GM12875 (cell line): ENCODE measurements at regions not wholly inside any gene's neighbourhood (a gene's known extent, or its start where the extent isn't known, plus 50 kb on each side); places are given as distances from the start of the nearest gene placed in this dataset.

ENCODE experiments used
- H3K4me3 ChIP-seq: one replicate; pipeline ENCODE4 v1.5.1; 2011; ENCODE audit warnings: low read depth, low read length, control low read depth
- TF ChIP-seq, protein P1 (sequence below): IDR thresholded peaks from 2 replicates; pipeline ENCODE4 v1.5.1; 2011; ENCODE audit warnings: low read depth, mild to moderate bottlenecking, control low read depth, inconsistent platforms, low read length, moderate library complexity, borderline replicate concordance; ENCODE audit not compliant: insufficient read depth

DNA sequence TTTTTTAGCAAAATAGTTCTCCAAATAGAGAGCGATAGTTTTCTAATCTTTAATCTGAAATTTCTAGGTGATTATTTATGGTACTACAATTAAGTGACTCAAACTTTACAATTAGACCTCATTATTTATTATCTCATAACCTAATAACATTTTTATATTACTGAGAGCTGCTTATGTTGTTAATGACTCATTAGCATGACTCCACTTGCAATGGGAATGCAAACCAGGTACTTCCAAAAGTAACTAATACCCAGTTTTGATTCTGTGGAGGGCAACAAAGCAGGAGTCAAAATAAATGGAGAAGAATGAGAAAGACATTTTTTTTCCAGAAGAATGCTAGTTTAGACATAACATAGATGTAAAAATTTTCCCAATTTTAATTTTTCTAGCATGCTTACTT lies 466.0 kb downstream of the PLK2 start:
- TF ChIP-seq, protein P1, sequence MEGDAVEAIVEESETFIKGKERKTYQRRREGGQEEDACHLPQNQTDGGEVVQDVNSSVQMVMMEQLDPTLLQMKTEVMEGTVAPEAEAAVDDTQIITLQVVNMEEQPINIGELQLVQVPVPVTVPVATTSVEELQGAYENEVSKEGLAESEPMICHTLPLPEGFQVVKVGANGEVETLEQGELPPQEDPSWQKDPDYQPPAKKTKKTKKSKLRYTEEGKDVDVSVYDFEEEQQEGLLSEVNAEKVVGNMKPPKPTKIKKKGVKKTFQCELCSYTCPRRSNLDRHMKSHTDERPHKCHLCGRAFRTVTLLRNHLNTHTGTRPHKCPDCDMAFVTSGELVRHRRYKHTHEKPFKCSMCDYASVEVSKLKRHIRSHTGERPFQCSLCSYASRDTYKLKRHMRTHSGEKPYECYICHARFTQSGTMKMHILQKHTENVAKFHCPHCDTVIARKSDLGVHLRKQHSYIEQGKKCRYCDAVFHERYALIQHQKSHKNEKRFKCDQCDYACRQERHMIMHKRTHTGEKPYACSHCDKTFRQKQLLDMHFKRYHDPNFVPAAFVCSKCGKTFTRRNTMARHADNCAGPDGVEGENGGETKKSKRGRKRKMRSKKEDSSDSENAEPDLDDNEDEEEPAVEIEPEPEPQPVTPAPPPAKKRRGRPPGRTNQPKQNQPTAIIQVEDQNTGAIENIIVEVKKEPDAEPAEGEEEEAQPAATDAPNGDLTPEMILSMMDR, result no peak
- no peak overlapping the region for H3K4me3 ChIP-seq

DNA sequence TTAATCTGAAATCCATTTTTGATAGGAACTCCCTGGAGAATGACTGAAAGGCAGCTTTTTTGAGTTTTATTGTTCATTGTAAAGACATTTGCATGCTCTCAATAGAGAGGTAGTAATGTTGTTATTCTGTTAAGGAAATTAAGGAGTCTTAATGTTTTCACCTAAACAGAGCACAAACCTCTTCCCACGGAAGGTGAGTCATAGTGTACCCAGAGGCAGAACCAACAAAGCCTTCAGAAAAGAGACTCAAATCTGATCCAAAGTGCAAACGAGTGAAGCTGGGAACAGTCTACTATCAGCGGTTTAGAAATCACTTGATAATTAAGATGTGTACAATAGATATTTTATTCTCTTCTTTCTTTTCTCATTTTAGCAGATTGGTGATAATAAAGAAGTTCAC lies 470.5 kb downstream of the PLK2 start:
- TF ChIP-seq, protein P1, result no peak
- no peak overlapping the region for H3K4me3 ChIP-seq

DNA sequence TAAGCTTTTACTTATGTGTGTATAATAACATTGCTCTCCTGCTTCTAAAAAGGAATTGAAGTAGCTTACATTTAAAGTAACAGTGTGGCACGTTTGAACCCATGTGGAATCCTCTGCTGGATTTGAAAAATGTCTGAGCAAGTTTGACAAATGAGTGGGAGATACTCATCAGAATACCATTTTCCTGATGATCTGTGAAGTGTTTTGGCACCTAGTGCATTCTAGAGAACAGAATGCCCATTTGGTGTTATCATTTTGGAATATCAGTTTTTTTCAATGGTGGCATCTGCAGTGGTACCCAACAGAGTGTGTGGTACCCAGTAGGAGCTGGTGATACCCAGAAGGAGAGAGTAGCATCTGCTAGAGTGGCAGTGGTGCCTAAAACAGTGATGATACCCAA lies 471.1 kb downstream of the PLK2 start:
- TF ChIP-seq, protein P1, result no peak
- H3K4me3 ChIP-seq, result no peak overlapping the region

DNA sequence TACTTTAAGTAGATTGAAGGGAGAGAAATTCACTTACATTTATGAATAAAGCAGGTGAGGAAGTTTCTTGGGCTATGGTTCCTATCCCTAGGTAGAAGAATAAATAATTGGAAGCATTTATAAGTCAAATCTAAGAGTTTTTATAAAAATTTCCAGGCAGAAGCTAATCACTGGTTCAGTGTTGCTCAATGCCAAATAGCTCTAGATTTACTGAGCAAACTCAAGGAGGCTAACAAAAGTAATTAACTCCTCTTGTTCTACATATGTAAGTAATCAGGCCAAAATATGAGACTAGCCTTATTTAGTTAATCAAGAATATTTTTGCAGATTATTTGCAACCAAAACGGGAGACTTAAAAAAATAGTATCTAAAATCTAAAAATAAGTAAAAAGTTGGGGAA lies 472.3 kb downstream of the PLK2 start:
- TF ChIP-seq, protein P1, result no peak
- no peak overlapping the region for H3K4me3 ChIP-seq

DNA sequence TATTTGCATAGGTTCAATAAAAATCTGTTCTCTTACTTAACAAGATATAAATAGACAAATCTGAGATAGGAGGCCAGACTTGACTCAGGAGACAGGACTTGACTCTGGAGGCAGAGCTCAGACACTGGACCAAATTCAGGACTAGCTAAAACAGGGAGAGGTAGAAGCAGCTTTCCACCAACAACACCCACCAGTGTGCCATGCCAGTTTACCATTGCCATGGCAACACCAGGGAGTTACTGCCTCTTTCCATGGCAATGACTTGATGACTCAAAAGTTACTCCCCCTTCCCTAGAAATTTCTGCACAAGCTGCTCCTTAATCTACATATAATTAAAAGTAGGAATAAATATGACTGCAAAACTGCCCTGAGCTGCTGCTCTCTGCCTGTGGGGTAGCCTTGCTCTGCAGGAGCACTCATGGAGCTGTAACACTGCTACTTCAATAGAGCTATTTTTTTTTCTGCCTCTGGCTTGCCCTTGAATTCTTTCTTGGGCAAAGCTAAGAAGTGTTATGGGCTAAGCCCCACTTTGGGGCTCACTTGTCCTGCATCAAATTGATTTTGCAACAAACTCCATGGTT lies 473.0 kb downstream of the PLK2 start:
- TF ChIP-seq, protein P1, result no peak
- H3K4me3 ChIP-seq, result no peak overlapping the region

DNA sequence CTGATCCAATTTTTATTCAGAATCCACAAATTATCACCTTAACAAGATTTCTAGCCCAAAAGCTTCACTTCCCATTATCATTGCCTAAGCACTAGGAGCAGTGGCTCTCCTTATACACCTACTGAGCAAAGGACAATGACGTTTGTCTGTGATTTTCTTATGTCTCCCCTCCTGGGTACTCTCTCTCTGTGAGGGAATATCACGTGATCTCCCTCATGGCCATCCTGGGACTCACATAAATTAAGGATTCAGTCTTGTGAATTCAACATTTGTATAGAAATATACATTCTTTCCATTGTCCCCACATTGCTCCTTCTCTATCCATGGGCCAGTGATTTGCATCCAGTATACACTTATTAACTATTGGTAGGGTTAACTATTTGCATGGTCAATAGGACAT lies 476.5 kb downstream of the PLK2 start:
- H3K4me3 ChIP-seq, result no peak overlapping the region
- TF ChIP-seq, protein P1, result no peak

DNA sequence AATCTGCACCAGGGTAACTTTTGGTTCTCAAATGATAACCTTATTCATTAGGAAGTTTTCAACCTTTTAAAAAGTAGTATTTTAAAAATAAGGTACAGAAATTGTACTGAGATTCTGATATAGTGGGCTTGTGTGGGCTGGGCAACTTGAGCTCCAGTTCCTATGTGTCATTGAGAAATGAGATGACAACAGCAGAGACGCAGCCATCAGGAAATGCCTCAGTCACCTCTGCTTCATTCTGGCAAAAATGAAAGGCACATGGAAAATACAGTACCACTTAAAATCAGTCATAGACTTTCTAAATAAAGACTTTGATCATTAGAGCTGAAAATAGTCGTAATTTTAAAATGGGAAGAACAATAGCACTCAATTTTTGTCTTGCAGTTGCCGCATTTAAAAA lies 480.2 kb downstream of the PLK2 start:
- TF ChIP-seq, protein P1, result no peak
- no peak overlapping the region for H3K4me3 ChIP-seq
